Activated CD4-positive, alpha-beta T cell treated with anti-CD3 and anti-CD28 coated beads for 24 hours (primary cell): ENCODE measurements at regions not wholly inside any gene's neighbourhood (a gene's known extent, or its start where the extent isn't known, plus 50 kb on each side); places are given as distances from the start of the nearest gene placed in this dataset.

Experiments used
- DNase-seq, 2 donors: peaks; one replicate each; pipeline ENCODE4 v3.0.0-alpha.2; 2020; ENCODE audit warnings: low read depth in 2 of 2

- no peak for DNase-seq
These were observed 258.2 kb downstream of the PPP1R2C start for GRCh38 chrX:42519666-42520231.

GRCh38 chrX:42515939-42516338 lies 262.0 kb downstream of the PPP1R2C start:
- DNase-seq, result no peak

- DNase-seq, result no peak
These were observed 272.9 kb downstream of the PPP1R2C start for GRCh38 chrX:42505016-42505415.

- DNase-seq, result no peak
These were observed 278.3 kb downstream of the PPP1R2C start for GRCh38 chrX:42499620-42500019.

GRCh38 chrX:42497356-42497755 lies 280.6 kb downstream of the PPP1R2C start:
- DNase-seq, result no peak

GRCh38 chrX:42496239-42496638 lies 281.7 kb downstream of the PPP1R2C start:
- no peak for DNase-seq

GRCh38 chrX:42495139-42495538 lies 282.8 kb downstream of the PPP1R2C start:
- DNase-seq, result no peak

- DNase-seq, result no peak
These were observed 286.6 kb downstream of the PPP1R2C start for GRCh38 chrX:42491137-42491907.

GRCh38 chrX:42490111-42490510 lies 287.9 kb downstream of the PPP1R2C start:
- DNase-seq, result no peak

GRCh38 chrX:42485601-42486000 lies 292.4 kb downstream of the PPP1R2C start:
- DNase-seq, result no peak

GRCh38 chrX:42484233-42484632 lies 293.7 kb downstream of the PPP1R2C start:
- no peak for DNase-seq

- DNase-seq, result no peak
These were observed 300.6 kb downstream of the PPP1R2C start for GRCh38 chrX:42477396-42477795.

GRCh38 chrX:42472727-42473126 lies 305.2 kb downstream of the PPP1R2C start:
- no peak for DNase-seq

GRCh38 chrX:42466332-42467046 lies 311.5 kb downstream of the PPP1R2C start:
- DNase-seq, result no peak

- DNase-seq, result no peak
These were observed 312.1 kb downstream of the PPP1R2C start for GRCh38 chrX:42465821-42466220.

GRCh38 chrX:42463706-42464490 lies 314.1 kb downstream of the PPP1R2C start:
- DNase-seq, result no peak

GRCh38 chrX:42462917-42463316 lies 315.0 kb downstream of the PPP1R2C start:
- DNase-seq, result no peak

GRCh38 chrX:42460706-42461105 lies 317.3 kb downstream of the PPP1R2C start:
- DNase-seq, result no peak

GRCh38 chrX:42459735-42460134 lies 318.2 kb downstream of the PPP1R2C start:
- DNase-seq, result no peak

- DNase-seq, result no peak
These were observed 321.7 kb downstream of the PPP1R2C start for GRCh38 chrX:42456176-42456700.

GRCh38 chrX:42450228-42450627 lies 327.7 kb downstream of the PPP1R2C start:
- no peak for DNase-seq

GRCh38 chrX:42443267-42443666 lies 334.7 kb downstream of the PPP1R2C start:
- DNase-seq, result no peak
